Hematopoietic multipotent progenitor cell treated with erythropoietin and hydrocortisone succinate and interleukin-3 and kit ligand, for 4 days (in vitro differentiated cells): ENCODE measurements at regions not wholly inside any gene's neighbourhood (a gene's known extent, or its start where the extent isn't known, plus 50 kb on each side); places are given as distances from the start of the nearest gene placed in this dataset.

Source experiments
- DNase-seq: peaks from one replicate; pipeline ENCODE4 v3.0.0-alpha.2; 2015

DNA sequence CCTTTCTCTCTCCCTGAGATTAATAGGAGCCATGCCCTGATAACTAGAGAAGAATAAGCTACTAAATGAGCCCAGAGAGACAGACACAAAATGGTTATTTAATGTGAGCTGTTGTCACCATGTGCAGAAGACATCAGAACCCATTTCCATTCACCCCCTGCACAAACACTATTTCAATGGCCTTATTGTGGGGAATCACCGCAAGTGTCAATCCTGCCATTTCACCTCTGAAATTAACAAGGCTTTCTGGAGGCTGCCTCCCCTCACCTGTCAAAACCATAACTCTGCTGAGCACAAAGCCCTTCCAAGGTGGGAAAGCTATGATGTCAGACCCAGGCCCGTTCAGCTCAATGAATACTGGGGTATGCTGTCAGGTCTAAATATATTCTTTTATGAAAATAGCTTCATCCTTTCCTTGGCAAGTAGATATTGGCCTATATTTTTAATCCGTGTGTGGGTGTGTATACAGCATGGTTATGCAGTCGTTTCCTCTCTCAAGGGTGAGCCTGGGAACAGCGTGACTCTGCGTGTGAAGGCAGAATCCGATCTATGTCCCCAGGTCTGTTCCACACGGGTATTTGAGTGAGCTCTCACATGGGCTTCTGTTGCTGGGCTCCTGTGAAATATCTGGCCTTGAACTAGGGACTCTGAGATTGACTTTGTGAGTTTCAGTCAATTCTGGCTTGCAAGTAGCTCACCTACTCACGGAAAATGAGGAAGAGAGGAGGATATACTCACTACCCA lies 266.3 kb downstream of the FBXW7 start:
- no peak for DNase-seq

- DNase-seq: no peak
These were observed 268.1 kb downstream of the FBXW7 start for GRCh38 chr4:152267811-152268210.

DNA sequence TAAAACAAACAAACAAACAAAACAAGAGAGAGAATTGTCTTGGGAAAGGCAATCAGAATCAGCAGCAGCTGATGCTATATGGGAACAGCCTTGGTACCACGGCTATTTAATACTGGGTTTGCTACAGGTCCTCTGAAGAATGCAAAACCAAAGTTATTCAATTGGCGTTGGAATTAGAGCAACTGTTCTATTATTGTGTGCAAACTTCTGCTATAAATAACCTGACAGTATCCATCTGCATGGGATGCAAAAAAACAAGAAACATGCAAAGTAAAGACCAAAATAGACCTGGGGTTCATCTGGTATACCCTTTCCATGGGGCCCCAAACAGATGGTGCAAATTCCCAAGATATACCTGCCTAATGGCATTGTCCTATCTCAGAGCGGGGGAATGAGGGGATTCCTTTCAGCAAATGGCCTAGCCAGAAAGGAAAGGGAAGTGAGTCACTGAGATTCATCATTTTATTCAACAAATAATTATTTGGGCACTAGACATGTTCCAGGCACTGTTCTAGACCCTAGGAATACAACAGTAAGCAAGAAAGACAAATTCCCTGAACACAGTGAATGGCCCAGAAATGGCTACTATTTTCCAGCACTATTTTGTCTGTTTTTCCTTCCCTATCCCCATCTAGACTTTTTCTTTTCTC lies 268.9 kb downstream of the FBXW7 start:
- no peak for DNase-seq

- DNase-seq: no peak
These were observed 270.7 kb downstream of the FBXW7 start for GRCh38 chr4:152265149-152265621.

- no peak for DNase-seq
These were observed 271.8 kb downstream of the FBXW7 start for GRCh38 chr4:152264106-152264505.

DNA sequence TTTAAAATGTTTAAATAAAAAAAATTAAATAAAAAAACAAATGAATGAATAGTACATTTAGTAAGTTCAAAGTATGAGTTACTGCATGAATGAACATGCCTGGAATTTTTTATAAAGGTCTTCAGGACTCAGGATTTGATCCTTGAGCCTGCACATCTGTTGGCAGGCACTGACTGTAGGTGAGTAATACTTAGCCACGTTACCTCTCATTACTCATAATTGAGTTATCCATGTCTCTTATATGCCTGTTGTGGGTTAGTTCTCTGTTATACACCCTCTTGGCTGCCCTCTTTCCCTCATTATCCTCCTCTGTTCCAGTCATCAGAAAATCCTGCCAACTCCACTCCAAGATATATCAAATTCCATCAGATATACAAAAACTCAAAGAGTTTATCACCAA lies 276.0 kb downstream of the FBXW7 start:
- no peak for DNase-seq

- DNase-seq: no peak
These were observed 276.8 kb downstream of the FBXW7 start for GRCh38 chr4:152258804-152259708.

DNA sequence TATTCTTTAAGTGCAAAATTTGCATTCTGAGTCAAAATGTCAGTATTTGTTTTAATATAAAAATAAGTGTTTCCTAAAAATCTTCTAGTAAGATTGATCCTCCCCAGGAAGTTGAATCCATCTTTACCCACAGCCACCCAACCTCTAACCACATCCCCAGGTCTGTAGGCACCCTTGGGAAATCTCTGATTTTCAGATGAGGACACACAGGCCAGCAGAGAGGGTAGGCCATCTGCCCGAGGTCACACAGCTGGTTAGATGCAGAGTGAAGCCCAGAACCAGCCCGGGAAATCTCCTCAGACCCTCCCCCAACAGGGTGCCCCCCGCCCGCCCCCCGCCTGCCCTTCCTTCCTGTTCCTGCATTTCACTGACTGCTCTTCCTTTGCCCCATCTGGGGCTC lies 277.5 kb downstream of the FBXW7 start:
- DNase-seq: no peak

DNA sequence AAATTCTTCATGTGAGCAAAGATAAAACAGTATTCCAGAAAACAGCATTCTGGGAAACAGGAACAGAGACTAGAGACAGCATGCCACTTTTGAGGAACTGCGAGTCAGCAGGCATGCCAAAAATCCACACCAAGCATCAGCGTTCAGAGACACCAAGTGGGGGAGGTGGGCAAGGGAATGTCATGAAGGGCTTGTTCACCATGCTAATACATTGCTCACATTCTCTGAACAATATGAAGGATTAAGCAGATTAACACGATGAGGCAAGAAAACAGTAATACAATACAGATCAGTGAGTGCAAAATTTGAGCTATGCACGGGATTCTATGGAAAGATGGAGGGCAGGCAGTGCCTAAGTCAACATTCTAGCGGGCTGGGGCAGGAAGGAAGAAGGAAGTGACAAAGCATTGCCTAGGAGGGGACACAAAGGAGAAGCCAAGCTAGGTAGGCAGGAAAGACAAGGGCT lies 278.3 kb downstream of the FBXW7 start:
- no peak for DNase-seq

- no peak for DNase-seq
These were observed 278.9 kb downstream of the FBXW7 start for GRCh38 chr4:152256996-152257395.

- DNase-seq: peak; percentile 14
These were observed 280.5 kb downstream of the FBXW7 start for GRCh38 chr4:152255437-152255836.

GRCh38 chr4:152248347-152248746 lies 287.5 kb downstream of the FBXW7 start:
- no peak for DNase-seq

GRCh38 chr4:152247271-152247975 lies 288.5 kb downstream of the FBXW7 start:
- DNase-seq: no peak

- DNase-seq: no peak
These were observed 289.2 kb downstream of the FBXW7 start for GRCh38 chr4:152246659-152247058.

- no peak for DNase-seq
These were observed 290.2 kb downstream of the FBXW7 start for GRCh38 chr4:152245680-152246079.

GRCh38 chr4:152244659-152245058 lies 291.2 kb downstream of the FBXW7 start:
- DNase-seq: no peak

- DNase-seq: peak; percentile 3
These were observed 291.8 kb downstream of the FBXW7 start for GRCh38 chr4:152243896-152244595.

- DNase-seq: no peak
These were observed 292.7 kb downstream of the FBXW7 start for GRCh38 chr4:152243206-152243605.

DNA sequence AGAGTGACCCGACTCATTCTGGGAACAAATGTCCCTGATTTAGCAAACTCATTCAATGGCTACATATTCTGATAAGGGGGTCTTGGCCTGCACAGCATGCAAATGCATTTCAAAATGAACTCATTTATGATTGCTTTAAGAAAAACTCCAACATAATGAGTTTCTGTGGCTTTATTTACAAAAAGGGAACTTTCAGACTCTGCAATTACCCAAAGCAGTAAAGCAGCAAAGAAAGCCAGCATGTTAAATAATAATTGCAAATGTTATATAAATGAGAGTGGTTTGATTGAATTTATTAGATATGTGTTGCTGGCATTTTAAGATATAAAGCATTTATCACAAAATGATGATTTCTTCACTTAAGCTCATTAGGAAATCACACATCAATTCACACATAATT lies 295.7 kb downstream of the FBXW7 start:
- DNase-seq: no peak

DNA sequence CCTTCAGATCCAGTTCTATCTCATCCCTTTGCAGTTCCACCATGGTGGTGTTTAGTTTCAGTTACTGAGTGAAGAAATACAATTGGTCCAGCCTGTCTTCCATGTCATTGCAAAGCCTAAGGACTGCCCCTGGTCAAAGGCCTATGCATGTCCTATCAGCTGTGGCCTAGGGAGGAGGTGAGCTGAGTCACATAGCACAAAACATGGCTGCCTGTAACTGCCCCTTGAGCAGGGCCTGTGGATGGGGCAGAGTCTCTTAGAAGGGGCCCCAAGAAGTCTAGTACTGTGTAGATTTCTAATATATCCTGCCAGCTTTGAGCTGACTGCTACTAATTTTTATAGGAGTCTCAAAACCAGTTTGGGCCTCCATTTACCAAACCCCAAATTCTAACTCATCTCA lies 296.7 kb downstream of the FBXW7 start:
- DNase-seq: no peak

DNA sequence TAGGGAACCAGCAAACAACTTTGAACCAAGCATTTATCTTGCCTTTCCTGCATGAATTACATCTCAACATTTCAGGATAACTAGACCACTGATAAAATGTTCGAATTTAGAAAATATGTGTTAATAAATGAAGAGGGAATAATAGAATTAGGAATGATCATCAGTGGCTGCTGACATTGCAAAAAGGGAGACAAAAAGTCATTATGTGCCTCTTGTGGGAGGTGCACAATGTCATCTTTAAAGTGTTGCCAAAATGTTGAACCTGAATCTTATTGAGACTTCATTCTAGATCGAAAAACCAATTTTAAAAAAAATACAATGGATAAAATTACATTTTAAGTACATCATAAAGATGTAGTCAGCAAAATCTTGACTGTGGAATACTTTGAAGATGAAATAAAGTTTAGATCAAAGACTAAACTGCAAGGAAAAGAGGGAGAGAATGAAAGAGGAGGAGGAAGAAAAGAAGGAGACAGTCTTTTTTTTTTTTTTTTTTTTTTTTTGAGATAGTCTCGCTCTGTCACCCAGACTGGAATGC lies 299.3 kb downstream of the FBXW7 start:
- DNase-seq: no peak

DNA sequence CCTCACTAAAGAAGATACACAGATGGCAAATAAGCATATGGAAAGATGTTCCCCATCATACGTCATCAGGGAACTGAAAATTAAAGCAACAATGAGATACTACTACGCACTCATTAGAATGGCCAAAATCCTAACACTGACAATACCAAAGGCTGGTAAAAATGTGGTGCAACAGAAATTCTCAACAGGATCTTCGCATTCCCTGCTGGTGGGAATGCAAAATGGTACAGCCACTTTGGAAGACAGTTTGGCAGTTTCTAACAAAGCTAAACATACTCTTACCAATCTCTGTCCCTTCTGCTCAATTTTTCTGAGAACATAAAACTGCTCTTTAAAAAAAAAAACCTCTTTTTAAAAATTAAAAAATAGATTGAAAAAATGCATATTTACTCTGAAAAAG lies 300.2 kb downstream of the FBXW7 start:
- no peak for DNase-seq
